Upper lobe of left lung (tissue), 4 donors: ENCODE measurements at regions not wholly inside any gene's neighbourhood (a gene's known extent, or its start where the extent isn't known, plus 50 kb on each side); places are given as distances from the start of the nearest gene placed in this dataset.

Source experiments
- POLR2A ChIP-seq, 4 donors: fragments of 450-650 bp; IDR thresholded peaks; one replicate each; pipeline ENCODE4 v1.5.1; 2016 to 2017; ENCODE audit warnings: antibody characterized with exemption in 4 of 4, mild to moderate bottlenecking in 2 of 4
- POLR2AphosphoS5 ChIP-seq, 2 donors: sonication (generic); formaldehyde crosslinking; IDR thresholded peaks; one replicate each; pipeline ENCODE4 v1.5.1; 2017; ENCODE audit warnings: antibody characterized with exemption in 2 of 2
- TF ChIP-seq, protein P1 (sequence below), 6 experiments: fragments of 450-650 bp in 4 of 6; fragments of 200-600 bp in 2 of 6; sonication (generic) in 2 of 6; IDR thresholded peaks; one replicate each; pipeline ENCODE4 v1.5.1; 2016 to 2019; ENCODE audit warnings: antibody characterized with exemption in 6 of 6

DNA sequence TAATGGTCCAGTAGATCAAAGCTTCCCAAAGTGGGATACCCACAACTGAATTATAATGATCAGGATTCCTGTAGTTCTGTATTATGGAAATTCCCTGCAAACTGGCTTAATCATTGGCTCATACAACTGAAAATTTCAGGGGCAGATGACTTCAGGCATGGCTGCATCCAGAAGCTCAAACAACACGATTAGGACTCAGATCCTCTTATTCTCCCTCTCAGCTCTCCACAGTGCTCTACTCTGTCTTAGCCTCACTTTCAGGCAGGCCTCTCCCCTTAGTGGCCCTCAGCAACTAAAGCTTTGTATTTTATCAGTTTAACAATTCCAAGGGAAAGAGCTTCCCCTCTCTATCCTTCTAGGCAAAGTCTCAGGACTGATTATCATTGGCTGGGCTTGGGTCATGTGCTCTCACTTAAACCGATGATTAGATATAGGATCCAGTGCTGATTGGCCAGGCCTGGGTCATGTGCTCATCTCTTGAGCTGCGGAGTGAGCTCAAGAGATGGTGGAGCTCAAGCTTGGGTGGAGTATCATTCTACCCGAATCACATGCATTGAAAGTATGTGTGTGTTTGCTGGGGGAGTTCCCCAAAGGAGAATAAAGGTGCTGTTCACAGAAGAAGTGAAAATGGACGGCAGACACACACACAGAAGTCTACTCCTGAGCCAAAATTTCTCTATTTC, 57.9 kb upstream of the RUNX3 start:
- TF ChIP-seq, protein P1, sequence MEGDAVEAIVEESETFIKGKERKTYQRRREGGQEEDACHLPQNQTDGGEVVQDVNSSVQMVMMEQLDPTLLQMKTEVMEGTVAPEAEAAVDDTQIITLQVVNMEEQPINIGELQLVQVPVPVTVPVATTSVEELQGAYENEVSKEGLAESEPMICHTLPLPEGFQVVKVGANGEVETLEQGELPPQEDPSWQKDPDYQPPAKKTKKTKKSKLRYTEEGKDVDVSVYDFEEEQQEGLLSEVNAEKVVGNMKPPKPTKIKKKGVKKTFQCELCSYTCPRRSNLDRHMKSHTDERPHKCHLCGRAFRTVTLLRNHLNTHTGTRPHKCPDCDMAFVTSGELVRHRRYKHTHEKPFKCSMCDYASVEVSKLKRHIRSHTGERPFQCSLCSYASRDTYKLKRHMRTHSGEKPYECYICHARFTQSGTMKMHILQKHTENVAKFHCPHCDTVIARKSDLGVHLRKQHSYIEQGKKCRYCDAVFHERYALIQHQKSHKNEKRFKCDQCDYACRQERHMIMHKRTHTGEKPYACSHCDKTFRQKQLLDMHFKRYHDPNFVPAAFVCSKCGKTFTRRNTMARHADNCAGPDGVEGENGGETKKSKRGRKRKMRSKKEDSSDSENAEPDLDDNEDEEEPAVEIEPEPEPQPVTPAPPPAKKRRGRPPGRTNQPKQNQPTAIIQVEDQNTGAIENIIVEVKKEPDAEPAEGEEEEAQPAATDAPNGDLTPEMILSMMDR (IDR thresholded peaks at IDR 0.05): no peak
- TF ChIP-seq POLR2A (IDR thresholded peaks at IDR 0.05) (no peak), POLR2AphosphoS5 (IDR thresholded peaks at IDR 0.05) (no peak)
